Activated T-cell treated with anti-CD3 and anti-CD28 coated beads for 24 hours (primary cell): ENCODE measurements at regions not wholly inside any gene's neighbourhood (a gene's known extent, or its start where the extent isn't known, plus 50 kb on each side); places are given as distances from the start of the nearest gene placed in this dataset.
"Not testable (repeated sequence)": the region's sequence is repeated elsewhere in the genome, so short reads cannot be mapped to it uniquely, and the experiment has no call there.

Experiments
- DNase-seq: peaks from one replicate; pipeline ENCODE4 v3.0.0-alpha.2; 2020; ENCODE audit warnings: low read depth

- DNase-seq: no peak
Measured at GRCh38 chr5:104344809-104345208, 782.2 kb upstream of the NUDT12 start.

- no peak for DNase-seq
Measured at GRCh38 chr5:104327801-104328200, 765.2 kb upstream of the NUDT12 start.

- no peak for DNase-seq
Measured at GRCh38 chr5:104326966-104327365, 764.4 kb upstream of the NUDT12 start.

GRCh38 chr5:104325356-104325755 is 762.8 kb upstream of the NUDT12 start:
- no peak for DNase-seq

GRCh38 chr5:104316676-104317075 is 754.1 kb upstream of the NUDT12 start:
- DNase-seq: not testable (repeated sequence)

GRCh38 chr5:104312481-104312880 is 749.9 kb upstream of the NUDT12 start:
- no peak for DNase-seq

- DNase-seq: no peak
Measured at GRCh38 chr5:104305602-104306001, 743.0 kb upstream of the NUDT12 start.

- no peak for DNase-seq
Measured at GRCh38 chr5:104299998-104300706, 737.6 kb upstream of the NUDT12 start.

- no peak for DNase-seq
Measured at GRCh38 chr5:104298518-104298917, 735.9 kb upstream of the NUDT12 start.

GRCh38 chr5:104297076-104297475 is 734.5 kb upstream of the NUDT12 start:
- no peak for DNase-seq

GRCh38 chr5:104295991-104296390 is 733.4 kb upstream of the NUDT12 start:
- no peak for DNase-seq

- no peak for DNase-seq
Measured at GRCh38 chr5:104283136-104283535, 720.5 kb upstream of the NUDT12 start.

GRCh38 chr5:104273725-104274124 is 711.1 kb upstream of the NUDT12 start:
- DNase-seq: no peak

GRCh38 chr5:104267320-104268015 is 704.9 kb upstream of the NUDT12 start:
- DNase-seq: no peak

- no peak for DNase-seq
Measured at GRCh38 chr5:104266161-104266560, 703.6 kb upstream of the NUDT12 start.

GRCh38 chr5:104265531-104266140 is 703.0 kb upstream of the NUDT12 start:
- DNase-seq: no peak

- no peak for DNase-seq
Measured at GRCh38 chr5:104247260-104247659, 684.7 kb upstream of the NUDT12 start.

- no peak for DNase-seq
Measured at GRCh38 chr5:104241046-104241445, 678.5 kb upstream of the NUDT12 start.

GRCh38 chr5:104237586-104237985 is 675.0 kb upstream of the NUDT12 start:
- no peak for DNase-seq

GRCh38 chr5:104223885-104224773 is 661.5 kb upstream of the NUDT12 start:
- no peak for DNase-seq

- no peak for DNase-seq
Measured at GRCh38 chr5:104218200-104218599, 655.6 kb upstream of the NUDT12 start.

GRCh38 chr5:104213216-104213615 is 650.6 kb upstream of the NUDT12 start:
- DNase-seq: no peak
